ENCODE measurements at regions not wholly inside any gene's neighbourhood (a gene's known extent, or its start where the extent isn't known, plus 50 kb on each side); places are given as distances from the start of the nearest gene placed in this dataset.

DNA sequence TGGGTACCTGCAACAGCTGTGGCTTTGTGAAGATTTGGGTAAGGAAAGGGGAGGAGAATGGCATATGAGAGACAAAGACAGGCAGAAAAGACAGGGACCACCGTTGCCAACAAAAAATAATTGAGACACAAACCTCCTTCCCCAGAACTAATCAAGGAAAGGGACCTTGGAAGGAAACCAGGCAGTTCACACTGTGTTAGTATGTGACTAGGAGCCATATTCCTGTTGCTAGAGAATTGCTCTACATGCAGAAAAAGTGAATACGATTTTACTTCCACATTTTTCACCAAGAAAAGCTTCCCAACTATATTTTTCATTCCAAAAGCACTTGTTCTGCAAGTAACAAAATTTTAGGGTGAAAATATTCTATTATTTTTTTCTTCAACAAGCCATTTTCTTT, 393.7 kb upstream of the ADAMTS9 start:
- POLR2A ChIA-PET = no interaction called here
- Mint-ChIP-seq H3K4me3 (no peak overlapping the region), H3K4me1 (ENCODE audit: low read depth) (no peaks in the 10 kb centered on the region), H3K27me3 (no peaks in the 10 kb centered on the region), H3K36me3 (ENCODE audit: low read depth) (no peaks in the 10 kb centered on the region), H3K27ac (no peak overlapping the region), H3K9me3 (peaks cover 2% of the 10 kb centered on the region)
- CTCF ChIA-PET = no interaction called here
- DNase-seq (no peak), ATAC-seq (no peak)
- TF ChIP-seq, protein P1, sequence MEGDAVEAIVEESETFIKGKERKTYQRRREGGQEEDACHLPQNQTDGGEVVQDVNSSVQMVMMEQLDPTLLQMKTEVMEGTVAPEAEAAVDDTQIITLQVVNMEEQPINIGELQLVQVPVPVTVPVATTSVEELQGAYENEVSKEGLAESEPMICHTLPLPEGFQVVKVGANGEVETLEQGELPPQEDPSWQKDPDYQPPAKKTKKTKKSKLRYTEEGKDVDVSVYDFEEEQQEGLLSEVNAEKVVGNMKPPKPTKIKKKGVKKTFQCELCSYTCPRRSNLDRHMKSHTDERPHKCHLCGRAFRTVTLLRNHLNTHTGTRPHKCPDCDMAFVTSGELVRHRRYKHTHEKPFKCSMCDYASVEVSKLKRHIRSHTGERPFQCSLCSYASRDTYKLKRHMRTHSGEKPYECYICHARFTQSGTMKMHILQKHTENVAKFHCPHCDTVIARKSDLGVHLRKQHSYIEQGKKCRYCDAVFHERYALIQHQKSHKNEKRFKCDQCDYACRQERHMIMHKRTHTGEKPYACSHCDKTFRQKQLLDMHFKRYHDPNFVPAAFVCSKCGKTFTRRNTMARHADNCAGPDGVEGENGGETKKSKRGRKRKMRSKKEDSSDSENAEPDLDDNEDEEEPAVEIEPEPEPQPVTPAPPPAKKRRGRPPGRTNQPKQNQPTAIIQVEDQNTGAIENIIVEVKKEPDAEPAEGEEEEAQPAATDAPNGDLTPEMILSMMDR (IDR thresholded peaks at IDR 0.05) = no peak
- intact Hi-C loops (cut with micrococcal nuclease) = no loop called here

DNA sequence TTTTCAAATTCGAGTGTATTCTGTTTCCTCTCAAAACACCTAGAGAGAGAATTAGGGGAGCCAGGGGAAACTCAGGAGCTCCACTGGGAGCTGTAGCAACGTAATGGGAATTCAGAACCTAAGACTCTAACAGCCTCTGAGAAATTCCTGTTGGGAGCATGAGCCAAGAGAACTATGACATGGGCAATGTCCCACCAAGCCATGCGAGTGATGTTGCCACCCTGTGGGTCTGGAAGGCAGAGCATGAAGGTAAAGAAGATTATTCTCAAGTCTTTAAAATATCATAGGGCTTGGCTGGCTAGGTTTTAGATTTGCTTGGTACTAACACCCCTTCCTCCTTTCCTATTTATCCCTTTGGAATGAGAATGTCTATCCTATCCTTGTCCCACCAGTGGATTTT, 392.6 kb upstream of the ADAMTS9 start:
- CTCF ChIA-PET = no interaction called here
- Mint-ChIP-seq H3K4me1 (ENCODE audit: low read depth) (no peaks in the 10 kb centered on the region), H3K4me3 (no peak overlapping the region), H3K36me3 (ENCODE audit: low read depth) (no peaks in the 10 kb centered on the region), H3K9me3 (peaks cover 2% of the 10 kb centered on the region), H3K27me3 (no peaks in the 10 kb centered on the region), H3K27ac (no peak overlapping the region)
- DNase-seq (no peak), ATAC-seq (no peak)
- intact Hi-C loops (cut with micrococcal nuclease) = no loop called here
- TF ChIP-seq, protein P1 (IDR thresholded peaks at IDR 0.05) = no peak
- POLR2A ChIA-PET = no interaction called here

DNA sequence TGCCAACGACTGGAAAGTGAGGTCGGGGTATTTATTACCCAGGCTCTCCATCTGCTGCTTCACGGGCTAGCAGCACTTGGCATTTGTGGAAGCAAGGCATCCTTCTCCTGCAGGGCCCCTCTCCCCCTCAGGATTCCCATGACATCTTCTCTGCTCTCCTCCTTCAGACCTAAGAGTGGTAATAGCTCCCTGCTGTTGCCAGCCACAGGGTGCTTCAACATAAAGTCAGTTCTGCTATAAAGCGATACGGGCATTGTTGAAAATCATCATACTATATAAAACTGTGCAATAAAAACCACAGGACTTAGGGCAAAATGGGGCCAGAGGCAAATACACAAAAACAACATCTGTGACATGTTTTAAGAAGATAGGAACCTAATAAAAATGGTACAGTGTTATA, 391.8 kb upstream of the ADAMTS9 start:
- H3K4me1 Mint-ChIP-seq (ENCODE audit: low read depth) = no peaks in the 10 kb centered on the region
- ChIA-PET POLR2A (no interaction called here), CTCF (no interaction called here)
- TF ChIP-seq, protein P1 (IDR thresholded peaks at IDR 0.05) = no peak
- intact Hi-C loops (cut with micrococcal nuclease) = no loop called here
- ATAC-seq (no peak), DNase-seq (no peak)
- no peaks in the 10 kb centered on the region for H3K36me3 Mint-ChIP-seq (ENCODE audit: low read depth)
- no peaks in the 10 kb centered on the region for H3K27me3 Mint-ChIP-seq
- H3K4me3 Mint-ChIP-seq = no peak overlapping the region
- peaks cover 2% of the 10 kb centered on the region for H3K9me3 Mint-ChIP-seq
- H3K27ac Mint-ChIP-seq = no peak overlapping the region

DNA sequence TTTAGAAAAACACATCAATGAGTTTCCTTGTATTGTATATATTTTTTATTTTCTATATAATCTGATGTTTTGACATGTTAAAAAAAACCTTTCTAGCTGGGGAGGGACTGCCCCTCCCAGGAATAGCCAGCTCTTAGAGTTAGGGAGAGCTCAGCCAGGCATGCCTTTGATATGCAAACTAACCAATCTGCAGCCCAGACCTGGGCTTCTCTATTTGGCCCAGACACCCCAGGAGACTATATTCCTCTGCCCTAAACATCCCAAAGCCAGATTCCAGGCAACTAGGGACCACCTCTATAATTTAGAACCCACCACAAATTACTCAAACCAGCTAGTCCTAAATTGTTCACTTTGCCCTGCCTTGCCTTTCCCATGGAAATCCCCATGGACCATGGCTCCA, 390.9 kb upstream of the ADAMTS9 start:
- ChIA-PET POLR2A (no interaction called here), CTCF (no interaction called here)
- H3K9me3 Mint-ChIP-seq = peaks cover 2% of the 10 kb centered on the region
- H3K36me3 Mint-ChIP-seq (ENCODE audit: low read depth) = no peaks in the 10 kb centered on the region
- no peak overlapping the region for H3K27ac Mint-ChIP-seq
- no peak overlapping the region for H3K4me3 Mint-ChIP-seq
- intact Hi-C loops (cut with micrococcal nuclease) = no loop called here
- H3K27me3 Mint-ChIP-seq = no peaks in the 10 kb centered on the region
- no peak for DNase-seq
- ATAC-seq = no peak
- no peaks in the 10 kb centered on the region for H3K4me1 Mint-ChIP-seq (ENCODE audit: low read depth)
- TF ChIP-seq, protein P1 (IDR thresholded peaks at IDR 0.05) = no peak

DNA sequence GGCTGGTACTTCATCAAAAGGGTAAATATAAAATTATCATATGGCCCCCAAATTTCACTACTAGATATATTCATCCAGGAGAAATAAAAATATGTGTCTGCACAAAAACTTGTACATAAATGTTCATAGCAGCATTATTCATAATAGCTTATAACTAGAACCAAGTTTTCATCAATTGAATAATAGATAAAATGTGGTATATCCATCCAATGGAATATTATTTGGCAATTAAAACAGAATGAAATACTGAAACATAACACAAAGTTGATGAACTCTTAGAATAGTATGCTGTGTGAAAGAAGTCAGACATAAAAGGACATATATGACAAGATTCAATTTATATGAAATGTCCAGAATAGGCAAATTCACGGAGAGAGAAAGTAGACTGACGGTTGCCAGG, 389.3 kb upstream of the ADAMTS9 start:
- H3K27ac Mint-ChIP-seq = no peak overlapping the region
- intact Hi-C loops (cut with micrococcal nuclease) = no loop called here
- no peaks in the 10 kb centered on the region for H3K27me3 Mint-ChIP-seq
- DNase-seq = no peak
- ChIA-PET POLR2A (no interaction called here), CTCF (no interaction called here)
- H3K4me1 Mint-ChIP-seq (ENCODE audit: low read depth) = no peaks in the 10 kb centered on the region
- no peak overlapping the region for H3K4me3 Mint-ChIP-seq
- ATAC-seq = no peak
- peaks cover 2% of the 10 kb centered on the region for H3K9me3 Mint-ChIP-seq
- no peaks in the 10 kb centered on the region for H3K36me3 Mint-ChIP-seq (ENCODE audit: low read depth)
- TF ChIP-seq, protein P1 (IDR thresholded peaks at IDR 0.05) = no peak
